ENCODE measurements at regions not wholly inside any gene's neighbourhood (a gene's known extent, or its start where the extent isn't known, plus 50 kb on each side); places are given as distances from the start of the nearest gene placed in this dataset.

GRCh38 chr16:72728516-72728915, 319.4 kb downstream of the ZFHX3 start:
- no peaks in the 10 kb centered on the region for H4K20me1 ChIP-seq (replicated peaks in 1 of 2; ENCODE audit: control insufficient read depth in 1 of 2, insufficient read depth in 2 of 2, low read length in 2 of 2)
- no peak overlapping the region for H4K91ac ChIP-seq (replicated peaks; ENCODE audit: insufficient read length, low read length)
- CTCF ChIA-PET (ENCODE audit: partially characterized antibody) = interaction anchor here (1.0 to 1.4 kb wide), 4 partner anchors 9 to 164 kb away, joined by 3 to 4 read pairs (median 3); no protein-coding TSS in a partner anchor
- no peak overlapping the region for H3K18ac ChIP-seq (ENCODE audit: extremely low read depth, low read length)
- H2BK20ac ChIP-seq (ENCODE audit: low read length) = no peak overlapping the region
- H3K36me3 ChIP-seq (ENCODE audit: control insufficient read depth in 2 of 4, insufficient read depth in 4 of 4, low read length in 3 of 4) = no peaks in the 10 kb centered on the region
- no peak overlapping the region for H3K14ac ChIP-seq (ENCODE audit: insufficient read length)
- no peaks in the 10 kb centered on the region for H3K9me3 ChIP-seq (ENCODE audit: insufficient read depth in 2 of 2, low read depth in 1 of 2, low read length in 1 of 2)
- H3K27ac ChIP-seq (ENCODE audit: low read depth, low read length) = no peak overlapping the region
- no peak overlapping the region for H3K4me2 ChIP-seq (ENCODE audit: insufficient read depth in 1 of 2, low read depth in 2 of 2, low read length in 2 of 2)
- 92% methylated on average over 11 of the region's 11 CpGs; no CpG with 5 or more reads in 1 of the 2 experiments for WGBS, 2 experiments (ENCODE audit: extremely low coverage in 1 of 2, insufficient coverage in 1 of 2, insufficient read length in 1 of 2, insufficient replicate concordance in 2 of 2, low coverage in 1 of 2, low lambda C conversion rate in 2 of 2, missing lambda C conversion rate in 1 of 2)
- FAIRE-seq (no peak), DNase-seq (ENCODE audit: low read depth in 1 of 2, low spot score in 2 of 2) (no peak)
- H3K9ac ChIP-seq (replicated peaks in 1 of 4; ENCODE audit: extremely low read depth in 1 of 4, low read depth in 3 of 4, low read length in 3 of 4) = no peak overlapping the region
- no peak overlapping the region; the same call in 1 of the 2 replicates for H4K8ac ChIP-seq (ENCODE audit: extremely low read depth, insufficient read depth, low read length)
- no peak overlapping the region for H3K56ac ChIP-seq (replicated peaks; ENCODE audit: insufficient read length, low read depth, low read length)
- no peaks in the 10 kb centered on the region for H3K23me2 ChIP-seq (ENCODE audit: low read depth, low read length)
- H2BK12ac ChIP-seq (ENCODE audit: low read depth, low read length) = no peak overlapping the region
- H2BK120ac ChIP-seq (replicated peaks; ENCODE audit: low read depth, low read length) = no peak overlapping the region
- no peaks in the 10 kb centered on the region for H3K27me3 ChIP-seq (replicated peaks in 1 of 4; ENCODE audit: control insufficient read depth in 3 of 4, extremely low read depth in 1 of 4, insufficient read depth in 3 of 4, low read length in 3 of 4)
- H4K5ac ChIP-seq (ENCODE audit: insufficient read length, low read depth, low read length) = no peak overlapping the region
- H3K4me1 ChIP-seq (replicated peaks in 1 of 4; ENCODE audit: control insufficient read depth in 3 of 4, insufficient read depth in 4 of 4, low read length in 3 of 4) = peaks cover 0 to 5% (median under 1%) of the 10 kb centered on the region in 4 experiments; a peak in 2 of 7 replicates
- no peak overlapping the region for H2AFZ ChIP-seq (ENCODE audit: low read length)
- no peaks in the 10 kb centered on the region for H3K79me1 ChIP-seq (ENCODE audit: low read depth, low read length)
- no peak overlapping the region for H2AK5ac ChIP-seq (ENCODE audit: low read depth, low read length)
- H3K23ac ChIP-seq (ENCODE audit: insufficient read length) = no peak overlapping the region
- no peak overlapping the region for H2BK5ac ChIP-seq (ENCODE audit: low read depth, low read length)
- H3K4me3 ChIP-seq (ENCODE audit: extremely low read depth in 1 of 4, insufficient read depth in 2 of 4, low read depth in 3 of 4, low read length in 4 of 4) = no peak overlapping the region
- no peaks in the 10 kb centered on the region for H3K79me2 ChIP-seq (ENCODE audit: control insufficient read depth in 1 of 2, insufficient read depth in 2 of 2, low read length in 2 of 2)
- H3K4ac ChIP-seq (replicated peaks; ENCODE audit: insufficient read length, low read depth, low read length) = no peak overlapping the region
- H2BK15ac ChIP-seq (ENCODE audit: low read length) = no peak overlapping the region
- POLR2A ChIA-PET (ENCODE audit: partially characterized antibody) = no interaction called here
- no peak for TF ChIP-seq SP2 (IDR thresholded peaks at IDR 0.05; ENCODE audit: low read length)
- TF ChIP-seq, protein P1, sequence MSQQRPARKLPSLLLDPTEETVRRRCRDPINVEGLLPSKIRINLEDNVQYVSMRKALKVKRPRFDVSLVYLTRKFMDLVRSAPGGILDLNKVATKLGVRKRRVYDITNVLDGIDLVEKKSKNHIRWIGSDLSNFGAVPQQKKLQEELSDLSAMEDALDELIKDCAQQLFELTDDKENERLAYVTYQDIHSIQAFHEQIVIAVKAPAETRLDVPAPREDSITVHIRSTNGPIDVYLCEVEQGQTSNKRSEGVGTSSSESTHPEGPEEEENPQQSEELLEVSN (IDR thresholded peaks at IDR 0.05) = no peak
- TF ChIP-seq CREB1 (IDR thresholded peaks at IDR 0.05) = no peak
